ENCODE measurements at regions not wholly inside any gene's neighbourhood (a gene's known extent, or its start where the extent isn't known, plus 50 kb on each side); places are given as distances from the start of the nearest gene placed in this dataset.
"Not testable (repeated sequence)": the region's sequence is repeated elsewhere in the genome, so short reads cannot be mapped to it uniquely, and the experiment has no call there.

DNA sequence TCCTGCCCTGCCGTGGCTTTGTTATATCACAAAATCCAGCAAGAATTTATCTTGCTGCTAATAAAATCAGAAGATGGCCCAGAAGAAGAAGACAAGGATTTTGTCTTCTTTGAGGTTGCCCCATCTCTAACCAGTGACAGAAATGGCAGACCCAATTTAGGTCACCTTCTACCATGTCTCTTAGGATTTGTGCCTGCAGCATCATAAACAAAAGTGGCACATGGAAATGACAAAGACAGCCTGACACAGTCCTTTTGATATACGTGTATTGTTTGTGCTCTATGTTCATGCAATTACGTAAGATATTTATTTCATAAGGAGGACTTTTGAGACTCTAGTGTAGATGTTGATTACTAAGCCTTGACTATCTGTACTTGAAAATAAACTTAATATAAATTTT lies 135.9 kb upstream of the TMTC4 start:
- DNase-seq = no peak

DNA sequence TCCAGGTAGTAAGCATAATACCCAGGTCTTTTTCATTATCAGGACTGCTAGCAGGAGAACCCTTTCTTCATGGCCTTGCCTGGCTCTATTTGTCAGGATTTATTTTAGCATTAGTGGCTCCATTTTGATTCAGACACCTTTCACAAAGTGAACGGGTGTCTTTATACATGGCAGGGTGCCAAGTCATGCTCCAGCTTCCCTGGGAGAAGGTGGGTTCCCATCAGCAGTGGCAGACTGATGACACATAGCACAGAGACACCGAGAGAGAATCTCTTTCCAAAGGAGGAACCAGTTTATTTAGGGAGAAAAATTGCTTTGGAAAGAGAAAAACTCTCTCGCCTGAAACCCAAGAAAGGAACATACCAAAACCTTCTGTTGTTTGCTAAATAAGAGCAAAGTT lies 135.3 kb upstream of the TMTC4 start:
- DNase-seq = no peak

DNA sequence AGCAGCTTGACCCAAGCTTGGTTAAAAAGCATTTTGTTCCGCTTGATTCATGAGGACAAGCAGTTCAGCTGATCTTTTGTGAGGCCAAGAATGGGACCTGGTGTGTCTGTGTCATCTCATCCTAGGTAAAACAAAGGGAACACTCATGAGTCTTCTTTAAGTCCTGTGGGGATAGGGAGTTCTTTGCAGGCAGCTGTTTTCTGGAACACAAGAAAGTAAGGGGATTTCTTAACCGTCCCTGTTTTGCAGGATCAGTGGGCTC lies 134.5 kb upstream of the TMTC4 start:
- no peak for DNase-seq

DNA sequence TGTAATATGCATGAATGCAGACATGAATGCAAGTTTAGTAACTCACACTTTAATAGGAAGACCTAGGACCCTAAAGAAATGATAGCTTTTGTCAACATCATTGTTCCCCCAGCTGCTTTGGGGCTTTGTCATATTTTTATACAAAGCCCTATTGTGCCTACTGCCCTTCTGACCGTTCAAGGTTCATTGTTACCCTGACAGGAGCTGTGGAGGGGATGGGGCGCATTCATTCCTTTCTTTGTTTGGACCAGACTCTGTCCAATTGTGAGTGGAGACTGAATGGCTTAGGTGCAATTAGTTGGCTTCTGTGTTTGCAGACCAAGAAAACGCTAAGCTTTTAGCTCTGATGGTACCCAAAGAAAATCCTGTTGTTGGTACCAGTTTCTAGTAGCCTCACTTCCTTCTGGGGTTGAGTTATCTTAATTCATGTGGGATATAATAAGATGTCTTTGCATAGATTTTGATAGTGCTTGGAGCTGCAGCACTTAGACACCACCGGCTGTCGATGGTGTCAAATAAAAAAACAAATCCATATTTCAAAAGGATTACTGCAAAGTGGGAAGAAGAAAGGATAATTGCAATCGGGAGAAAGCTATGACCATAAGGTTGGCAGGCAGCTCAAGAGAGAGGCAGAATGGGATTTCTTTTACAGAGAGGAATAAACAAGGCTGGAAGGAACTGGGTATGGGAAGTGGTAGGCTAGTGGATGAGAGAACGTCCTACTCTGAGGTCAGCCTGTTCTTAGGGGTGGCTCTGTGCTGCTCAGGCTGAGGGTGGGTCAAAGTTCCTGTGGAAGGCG lies 133.9 kb upstream of the TMTC4 start:
- DNase-seq = no peak

DNA sequence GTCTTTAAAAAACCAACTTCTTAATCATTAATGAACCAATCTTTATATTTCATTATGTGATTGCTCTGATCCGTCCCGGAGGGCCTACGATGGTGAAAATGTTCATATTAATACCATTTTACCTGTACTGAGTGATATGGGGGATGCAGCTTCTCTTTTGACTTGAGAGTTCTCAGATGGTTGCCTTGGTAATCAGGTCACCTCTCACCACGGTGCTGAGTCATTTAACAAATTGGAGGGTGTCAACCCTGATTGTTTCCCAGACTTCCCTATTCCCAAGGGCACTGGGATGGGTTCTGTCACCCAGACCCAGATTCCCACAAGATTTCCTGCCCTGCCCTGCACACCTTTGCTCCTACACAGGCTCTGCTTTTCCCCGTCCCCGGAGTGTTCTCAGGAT lies 128.5 kb upstream of the TMTC4 start:
- no peak for DNase-seq

DNA sequence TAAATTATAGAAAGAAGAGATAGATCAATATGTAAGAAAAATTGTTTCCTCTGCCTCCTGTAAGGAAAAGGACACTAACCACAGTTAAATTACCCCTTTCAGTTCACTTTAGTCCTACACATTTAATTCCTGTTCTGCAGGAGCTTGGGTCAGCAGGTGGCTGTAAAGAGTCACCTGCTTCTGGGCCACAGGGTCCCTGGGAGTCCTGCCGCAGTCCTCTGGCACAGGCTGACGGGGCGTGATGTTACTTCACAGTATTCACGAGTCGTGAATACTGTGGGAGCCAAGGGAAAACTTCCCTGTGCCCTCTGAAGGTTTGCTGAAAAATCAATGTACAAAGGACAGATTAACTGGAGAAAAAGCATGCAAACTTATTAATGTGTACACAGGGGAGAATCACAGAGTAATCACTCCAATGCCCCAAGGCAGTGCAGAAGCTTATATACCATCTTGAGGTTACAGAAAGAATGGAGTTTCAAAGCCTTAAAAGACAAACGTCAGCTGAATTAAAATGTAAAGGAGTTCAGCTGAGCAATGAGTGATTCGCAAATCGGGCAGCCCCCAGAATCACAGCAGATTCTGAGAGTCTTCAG lies 125.8 kb upstream of the TMTC4 start:
- no peak for DNase-seq

DNA sequence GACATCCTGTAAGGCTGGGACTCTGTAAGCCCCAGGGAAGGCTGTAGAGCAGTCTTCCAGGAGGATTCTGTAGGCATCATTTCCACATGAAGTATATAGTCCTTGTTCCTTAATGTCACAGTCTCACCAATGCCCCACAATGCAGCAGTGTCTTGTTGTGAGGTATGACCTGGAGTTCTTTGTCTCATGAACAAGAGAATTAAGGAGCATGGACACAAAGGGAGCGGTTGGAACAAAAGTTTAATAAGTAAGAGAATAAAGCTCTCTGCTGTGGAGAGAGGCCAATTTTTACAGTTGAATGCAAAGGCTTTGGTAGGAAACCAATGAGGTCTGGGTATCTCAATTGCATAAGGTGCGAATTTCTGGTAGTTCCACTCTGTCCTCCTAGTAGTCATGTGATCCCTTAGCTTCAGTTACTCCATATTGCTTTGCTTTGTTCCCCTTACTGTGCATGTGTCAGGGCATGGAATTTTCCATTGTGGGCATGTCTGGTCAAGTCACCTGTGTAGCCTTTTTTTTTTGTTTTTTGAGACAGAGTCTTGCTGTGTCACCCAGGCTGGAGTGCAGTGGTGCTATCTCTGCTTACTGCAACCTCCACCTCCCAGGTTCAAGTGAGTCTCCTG lies 124.3 kb upstream of the TMTC4 start:
- DNase-seq = no peak

DNA sequence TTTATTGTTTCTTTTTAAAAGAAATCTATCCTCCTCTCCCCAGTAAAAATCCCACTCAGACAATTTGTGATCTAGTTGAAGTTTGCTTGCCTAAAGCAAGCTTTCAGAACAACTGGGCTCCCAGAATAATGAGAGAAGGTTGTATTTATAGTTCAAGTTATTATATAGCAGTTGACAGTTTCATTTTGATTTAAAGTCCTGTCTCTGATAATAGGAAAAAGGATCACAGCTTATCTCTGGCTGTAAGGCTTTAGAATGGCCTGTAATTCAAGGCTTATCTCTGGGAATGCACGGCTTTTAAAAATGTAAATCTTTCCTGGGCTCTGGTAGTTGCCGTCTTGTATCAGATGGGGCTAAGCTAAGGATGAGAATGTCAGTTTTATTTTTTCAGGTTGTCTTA lies 123.3 kb upstream of the TMTC4 start:
- no peak for DNase-seq

DNA sequence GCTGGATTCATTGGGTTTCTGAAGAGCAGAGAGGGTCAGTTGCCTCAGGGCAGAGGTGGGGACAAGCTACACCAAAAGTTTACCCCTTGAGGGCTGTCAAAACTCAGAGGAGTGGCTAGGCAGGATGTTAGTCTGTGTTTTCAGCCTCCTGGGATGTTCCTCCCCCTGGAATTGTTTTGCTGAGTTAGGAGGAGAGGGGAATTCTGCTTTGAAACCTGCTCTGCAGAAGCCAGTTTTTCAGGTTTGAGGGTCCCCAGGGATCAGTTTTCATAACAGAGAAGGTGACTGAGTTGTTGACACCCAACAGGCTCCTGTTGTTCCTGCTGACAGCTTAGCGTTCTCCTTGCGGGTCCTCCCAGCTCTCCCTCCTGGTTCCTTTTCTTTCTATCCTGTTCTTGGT lies 121.9 kb upstream of the TMTC4 start:
- DNase-seq = no peak

DNA sequence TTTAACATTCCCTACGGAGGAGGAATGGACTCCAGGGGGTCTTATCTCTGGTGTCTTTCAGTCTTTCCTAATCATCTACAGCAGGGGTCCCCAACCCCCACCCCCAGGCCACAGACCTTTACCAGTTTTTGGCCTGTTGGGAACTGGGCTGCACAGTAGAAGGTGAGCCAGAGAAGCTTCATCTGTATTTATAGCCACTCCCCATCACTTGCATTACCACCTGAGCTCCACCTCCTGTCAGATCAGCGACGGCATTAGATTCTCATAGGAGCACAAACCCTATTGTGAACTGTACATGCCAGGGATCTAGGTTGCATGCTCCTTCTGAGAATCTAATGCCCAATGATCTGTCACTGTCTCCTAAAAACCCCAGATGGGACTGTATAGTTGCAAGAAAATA lies 120.0 kb upstream of the TMTC4 start:
- no peak for DNase-seq

DNA sequence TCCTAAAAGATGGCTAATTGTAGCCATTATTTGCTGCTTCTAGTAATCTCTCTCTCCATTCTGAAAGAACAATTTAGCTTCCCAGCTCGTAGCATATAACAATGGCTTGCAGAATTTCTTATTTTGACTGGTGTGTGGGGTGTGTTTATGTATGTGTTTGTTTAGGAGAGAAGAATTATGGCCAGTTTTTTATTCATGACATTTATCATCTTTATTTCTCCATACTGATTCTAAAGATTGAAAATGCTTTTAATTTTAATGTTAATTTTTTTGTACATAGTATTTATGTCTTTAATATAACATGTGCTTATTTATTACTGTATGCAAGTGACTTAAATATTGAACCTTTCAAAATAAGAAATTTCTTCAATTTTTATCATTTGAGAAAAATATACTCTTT lies 115.8 kb upstream of the TMTC4 start:
- DNase-seq = no peak

DNA sequence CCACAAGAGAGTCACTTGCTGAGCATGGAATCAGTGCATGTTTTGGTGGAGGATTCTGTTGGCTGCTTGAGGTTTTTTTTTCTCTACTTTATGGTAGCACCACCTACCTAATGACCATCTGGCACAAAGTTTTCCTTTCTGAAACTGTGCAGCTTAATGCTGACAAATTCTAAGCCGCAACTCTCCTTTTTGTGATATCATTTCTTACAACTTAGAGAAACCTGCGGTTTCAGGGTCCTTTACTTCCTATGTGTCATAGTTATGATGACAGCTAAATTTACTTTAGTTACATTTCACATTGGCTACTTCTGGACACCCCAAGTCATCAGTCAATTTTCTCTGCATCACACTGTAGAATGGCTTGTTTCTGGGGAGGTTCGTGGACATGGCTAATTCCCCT lies 115.4 kb upstream of the TMTC4 start:
- no peak for DNase-seq

DNA sequence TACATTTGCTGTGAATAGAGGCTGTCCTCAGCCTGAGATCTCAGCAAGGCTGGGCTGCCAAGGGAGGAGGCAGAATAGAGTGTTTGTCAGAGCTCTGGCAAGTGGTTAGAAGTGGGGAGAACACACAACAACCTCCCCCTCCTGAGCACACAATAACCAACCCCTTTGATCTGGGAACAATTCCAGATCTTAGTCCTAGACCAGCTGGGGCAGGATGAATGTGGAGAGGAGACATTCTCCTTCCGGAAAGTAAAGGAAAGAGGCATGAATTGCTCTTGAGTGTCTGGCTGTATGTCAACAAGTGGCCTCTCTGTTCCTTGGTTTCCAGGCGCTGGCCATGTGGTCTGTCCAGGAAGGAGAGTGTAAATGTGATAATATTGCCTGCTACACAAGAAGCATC lies 114.9 kb upstream of the TMTC4 start:
- DNase-seq = peak; percentile 28

DNA sequence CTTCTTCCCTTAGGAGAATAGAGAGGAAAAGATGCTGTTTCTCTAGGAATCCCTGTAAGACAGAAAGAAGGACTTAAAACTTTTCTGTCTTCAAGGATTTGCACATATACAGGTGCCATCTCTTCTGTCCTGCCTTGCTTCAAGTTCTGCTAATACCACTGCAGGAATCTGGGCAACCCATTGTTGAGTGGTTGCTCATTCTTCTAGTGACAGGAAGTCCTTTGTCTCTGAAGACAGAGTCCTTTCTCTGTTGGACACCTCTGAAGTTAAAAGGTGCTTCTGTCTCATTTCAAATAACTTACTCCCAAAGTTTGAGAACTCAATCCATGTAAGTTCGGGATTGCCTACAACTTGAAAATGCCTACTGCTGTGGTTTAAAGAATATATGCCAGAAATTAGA lies 114.4 kb upstream of the TMTC4 start:
- DNase-seq = no peak

DNA sequence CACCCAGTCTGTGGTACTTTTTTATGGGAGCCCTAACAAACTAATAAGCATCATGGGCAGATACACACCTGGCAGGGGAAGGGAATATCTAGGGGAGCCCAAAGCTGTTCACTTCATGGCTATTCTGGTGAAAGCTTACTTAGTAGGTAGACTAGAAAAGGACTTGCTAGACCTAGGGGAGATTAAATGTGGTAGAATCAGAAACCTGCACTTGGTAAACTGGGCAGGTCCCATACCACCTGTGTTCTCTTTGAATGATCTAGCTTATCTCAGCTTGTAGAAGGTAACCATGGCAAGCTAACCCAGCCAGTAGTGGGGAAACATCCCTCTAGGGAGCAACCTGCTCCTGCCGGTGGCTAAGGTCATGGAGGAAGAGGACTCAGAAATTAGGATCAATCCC lies 113.9 kb upstream of the TMTC4 start:
- DNase-seq = no peak

DNA sequence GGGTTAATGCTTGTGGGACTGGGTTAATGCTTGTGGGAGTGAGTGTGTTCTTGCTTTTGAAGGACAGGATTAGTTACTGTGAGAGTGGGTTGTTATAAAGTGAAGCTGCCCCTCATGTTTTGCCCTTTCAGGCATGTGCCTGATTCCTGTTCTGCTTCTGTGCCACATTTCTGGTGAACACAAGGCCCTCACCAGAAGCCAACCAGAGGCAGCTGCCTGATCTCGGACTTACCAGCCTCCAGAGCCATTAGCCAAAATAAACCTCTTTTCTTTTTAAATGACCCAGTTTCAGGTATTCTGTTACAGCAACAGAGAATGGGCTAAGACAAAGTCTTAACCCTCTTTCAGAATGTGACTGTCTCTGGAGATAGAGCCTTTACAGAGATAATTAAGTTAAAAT lies 113.3 kb upstream of the TMTC4 start:
- no peak for DNase-seq

DNA sequence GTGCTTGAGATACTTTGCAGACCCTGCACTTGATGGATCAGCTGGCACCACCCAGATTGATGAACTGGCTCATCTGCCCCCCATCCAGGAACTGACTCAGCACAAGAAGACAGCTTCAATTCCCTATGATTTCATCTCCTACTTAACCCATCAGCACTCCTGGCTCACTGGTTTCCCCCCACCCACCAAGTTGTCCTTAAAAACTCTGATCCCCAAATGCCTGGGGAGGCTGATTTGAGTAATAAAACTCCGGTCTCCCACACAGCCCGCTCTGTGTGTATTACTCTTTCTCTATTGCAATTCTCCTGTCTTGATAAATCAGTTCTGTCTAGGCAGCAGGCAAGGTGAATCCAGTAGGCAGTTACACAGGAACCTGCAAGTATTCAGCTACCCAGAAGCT lies 102.1 kb upstream of the TMTC4 start:
- not testable (repeated sequence) for DNase-seq

DNA sequence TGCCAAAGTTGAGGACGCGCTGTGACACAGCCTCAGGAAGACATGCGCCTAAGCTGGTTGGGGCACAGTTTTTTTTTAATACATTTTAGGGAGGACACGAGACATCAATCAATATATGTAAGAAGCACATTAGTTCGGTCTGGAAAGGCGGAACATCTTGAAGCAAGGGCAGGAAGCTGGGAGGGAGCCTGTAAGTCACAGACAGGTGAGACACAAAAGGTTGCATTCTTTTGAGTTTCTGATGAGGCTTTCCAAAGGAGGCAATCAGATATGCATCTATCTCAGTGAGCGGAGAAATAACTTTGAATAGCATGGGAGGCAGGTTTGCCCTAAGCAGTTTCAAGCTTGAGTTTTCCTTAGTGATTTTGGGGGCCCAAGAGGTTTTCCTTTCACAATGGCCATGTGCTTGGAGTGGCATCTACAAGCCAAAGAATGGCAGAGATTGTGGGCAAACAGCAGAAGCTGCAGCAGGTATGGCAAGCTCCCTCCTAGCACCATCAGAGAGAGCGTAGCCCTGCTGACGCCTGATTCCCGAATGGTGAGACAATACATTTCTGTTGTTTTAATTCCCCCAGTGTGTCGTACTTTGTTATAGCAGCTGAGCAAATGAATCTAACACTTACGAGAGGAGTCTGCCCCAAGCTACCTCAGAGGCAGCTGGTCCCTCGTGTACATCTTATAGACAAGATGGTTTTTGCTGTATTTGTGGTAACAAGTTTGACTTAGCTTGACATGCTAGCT lies 99.5 kb upstream of the TMTC4 start:
- DNase-seq = no peak

DNA sequence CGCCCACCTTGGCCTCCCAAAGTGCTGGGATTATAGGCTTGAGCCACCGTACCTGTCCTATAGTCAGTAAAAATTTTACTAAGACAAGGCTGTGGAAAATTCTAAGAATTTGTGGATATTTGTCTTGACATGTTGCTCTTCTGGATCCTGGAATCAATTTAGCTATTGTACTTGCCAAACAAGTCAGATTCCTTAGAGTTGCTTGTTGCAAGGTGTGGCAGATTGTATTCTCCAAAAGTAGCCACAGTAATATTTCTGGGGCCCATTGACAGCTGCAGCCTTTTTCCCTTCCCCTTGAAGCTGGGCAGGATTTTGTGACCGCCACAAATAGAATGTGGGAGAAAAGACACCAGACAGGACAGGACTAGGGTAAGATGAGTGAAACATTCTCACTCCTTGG lies 98.8 kb upstream of the TMTC4 start:
- DNase-seq = no peak

DNA sequence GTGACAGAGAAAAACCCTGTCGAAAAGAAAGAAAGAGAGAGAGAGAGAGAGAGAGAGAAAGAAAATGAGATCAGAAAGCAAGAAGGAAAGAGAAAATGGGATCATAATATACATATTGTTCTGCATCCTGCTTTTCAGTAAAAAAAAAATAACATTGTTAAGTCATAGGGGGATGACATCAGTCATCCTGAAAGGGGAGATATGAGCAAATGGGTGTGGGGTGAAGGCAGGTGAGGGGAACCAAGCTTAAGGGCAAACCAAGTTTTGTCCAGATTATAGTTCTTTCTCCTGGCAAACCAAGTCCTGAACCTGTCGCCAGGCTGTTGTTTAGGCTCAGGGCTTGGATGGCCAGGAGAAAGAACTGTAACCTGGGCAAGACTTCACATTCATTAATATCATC lies 92.6 kb upstream of the TMTC4 start:
- no peak for DNase-seq

DNA sequence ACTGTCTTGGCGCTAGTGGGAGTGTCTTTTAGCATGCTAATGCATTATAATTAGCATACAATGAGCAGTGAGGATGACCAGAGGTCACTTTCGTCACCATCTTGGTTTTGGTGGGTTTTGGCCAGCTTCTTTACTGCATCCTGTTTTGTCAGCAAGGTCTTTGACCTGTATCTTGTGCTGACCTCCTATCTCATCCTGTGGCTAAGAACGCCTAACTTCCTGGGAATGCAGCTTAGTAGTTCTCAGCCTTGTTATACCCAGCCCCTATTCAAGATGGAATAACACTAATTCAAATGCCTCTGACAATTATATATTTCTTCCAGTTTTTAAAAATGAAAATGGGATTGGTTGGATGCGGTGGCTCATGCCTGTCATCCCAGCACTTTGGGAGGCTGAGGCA lies 92.0 kb upstream of the TMTC4 start:
- not testable (repeated sequence) for DNase-seq

DNA sequence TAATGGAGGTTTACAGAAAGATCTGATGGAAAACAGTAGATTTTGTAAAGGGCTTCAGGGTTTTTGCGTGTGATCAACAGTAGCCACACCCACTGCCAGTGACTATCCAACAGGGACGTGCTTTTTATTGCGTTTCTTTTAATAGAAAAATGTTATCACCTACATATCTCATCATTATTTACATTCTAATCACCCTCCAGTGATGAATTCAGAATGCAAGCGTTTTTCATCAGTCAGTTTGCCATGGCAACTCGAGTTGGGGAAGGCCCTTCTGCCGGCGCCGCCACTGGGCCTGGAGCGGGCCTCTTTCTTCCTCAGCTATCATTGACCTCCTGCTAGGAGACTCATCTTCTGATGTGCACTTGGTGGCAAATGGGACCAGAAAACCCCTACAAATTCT lies 90.3 kb upstream of the TMTC4 start:
- no peak for DNase-seq

DNA sequence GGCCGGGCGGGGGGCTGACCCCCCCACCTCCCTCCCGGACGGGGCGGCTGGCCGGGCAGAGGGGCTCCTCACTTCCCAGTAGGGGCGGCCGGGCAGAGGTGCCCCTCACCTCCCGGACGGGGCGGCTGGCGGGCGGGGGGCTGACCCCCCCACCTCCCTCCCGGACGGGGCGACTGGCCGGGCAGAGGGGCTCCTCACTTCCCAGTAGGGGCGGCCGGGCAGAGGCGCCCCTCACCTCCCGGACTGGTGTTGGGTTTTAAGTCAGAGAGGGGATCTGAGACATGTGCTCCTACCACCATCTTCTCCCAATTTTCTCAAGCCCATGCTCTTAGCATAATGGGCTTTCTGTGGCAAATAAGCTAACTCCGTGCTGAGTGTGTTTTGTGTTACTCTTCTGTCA lies 87.5 kb upstream of the TMTC4 start:
- DNase-seq = not testable (repeated sequence)

DNA sequence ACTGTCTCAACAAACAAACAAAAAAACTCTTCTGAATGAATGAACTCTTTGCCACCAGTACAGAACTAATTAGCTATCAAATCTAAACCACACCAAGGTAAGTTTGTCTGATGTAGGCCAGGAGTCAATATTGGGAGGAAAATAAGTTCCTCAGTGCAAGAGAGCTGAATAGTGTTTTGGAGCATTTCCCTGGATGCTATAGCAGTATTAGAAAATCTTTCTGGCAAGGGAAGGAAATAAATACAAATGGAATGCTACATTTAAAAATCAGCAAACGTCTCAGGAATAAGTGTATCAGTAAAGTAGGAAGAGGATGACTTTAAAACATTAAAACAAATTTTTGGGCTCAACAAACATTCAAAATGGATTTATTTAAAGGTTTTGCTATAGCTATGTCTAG lies 81.3 kb upstream of the TMTC4 start:
- no peak for DNase-seq

All from right hindlimb (tissue), 1 donor.